Endothelial cell of umbilical vein (primary cell): ENCODE measurements at regions not wholly inside any gene's neighbourhood (a gene's known extent, or its start where the extent isn't known, plus 50 kb on each side); places are given as distances from the start of the nearest gene placed in this dataset.

Source experiments
- BruUV-seq: library from RNA; stranded (reverse); fragments of 400-500 nt; replicated peaks from 2 replicates; lab custom pipeline; 2021; lab: Mats Ljungman, UMichigan
- CTCF ChIA-PET: fragments of 300-600, 350-600 bp; sonication (Branson Sonifier 250); formaldehyde crosslinking; loops from one replicate; lab custom pipeline; 2021; ENCODE audit warnings: antibody characterized with exemption, inconsistent platforms; lab: Charles Lee
- POLR2A ChIA-PET: fragments of 300-600, 350-600 bp; sonication (Branson Sonifier 250); formaldehyde crosslinking; loops from one replicate; lab custom pipeline; 2021; ENCODE audit warnings: antibody characterized with exemption, inconsistent platforms; lab: Charles Lee
- DNase-seq: peaks from one replicate; pipeline ENCODE4 v3.0.0-alpha.2; 2011; ENCODE audit warnings: low read depth, low spot score
- FAIRE-seq: peaks from 2 replicates; lab custom pipeline; 2011; peaks lifted over from hg19 to GRCh38; lab: Jason Lieb, UNC
- H2AFZ ChIP-seq: 2 replicates; pipeline ENCODE4 v1.6.0; 2012; ENCODE audit warnings: low read depth, low read length, control low read depth, inconsistent platforms
- H3K27ac ChIP-seq: 2 replicates; pipeline ENCODE4 v1.5.1; 2011; ENCODE audit warnings: low read depth, mild to moderate bottlenecking, control low read depth, low read length, moderate library complexity; ENCODE audit not compliant: insufficient read depth
- H3K27me3 ChIP-seq, 2 experiments: 2 replicates each; pipeline versions ENCODE4 v1.6.0 to v1.6.1; 2011; ENCODE audit warnings: low read length in 2 of 2, mixed read lengths in 1 of 2; ENCODE audit not compliant: control insufficient read depth in 2 of 2, insufficient read depth in 2 of 2
- H3K36me3 ChIP-seq, 2 experiments: 2 replicates in 1 of 2; 3 replicates in 1 of 2; pipeline ENCODE4 v1.5.1; 2011; ENCODE audit warnings: low read length in 2 of 2, mild to moderate bottlenecking in 1 of 2, moderate library complexity in 1 of 2; ENCODE audit not compliant: control insufficient read depth in 2 of 2, insufficient read depth in 2 of 2; ENCODE audit errors: extremely low read depth in 1 of 2
- H3K4me1 ChIP-seq: 3 replicates; pipeline ENCODE4 v1.5.1; 2011; ENCODE audit warnings: mild to moderate bottlenecking, low read length; ENCODE audit not compliant: control insufficient read depth, insufficient read depth; ENCODE audit errors: extremely low read depth
- H3K4me2 ChIP-seq: 2 replicates; pipeline ENCODE4 v1.6.1; 2011; ENCODE audit warnings: low read length, control low read depth, mixed read lengths; ENCODE audit not compliant: insufficient read depth
- H3K4me3 ChIP-seq, 3 experiments: fragments of 200-600 bp in 1 of 3; sonication (generic), shearing (Covaris generic) in 1 of 3; replicated peaks in 1 of 3; 2 replicates each; pipeline ENCODE4 v1.5.1; 2011 to 2016; ENCODE audit warnings: control low read depth in 3 of 3, low read length in 3 of 3, mild to moderate bottlenecking in 2 of 3, inconsistent platforms in 1 of 3, low read depth in 1 of 3, moderate library complexity in 1 of 3; ENCODE audit not compliant: insufficient read depth in 1 of 3
- H3K79me2 ChIP-seq: 2 replicates; pipeline ENCODE4 v1.6.0; 2012; ENCODE audit warnings: low read length, inconsistent platforms; ENCODE audit not compliant: control insufficient read depth, insufficient read depth
- H3K9ac ChIP-seq: replicated peaks from 2 replicates; pipeline ENCODE3; 2011; ENCODE audit warnings: low read length, control low read depth; ENCODE audit not compliant: insufficient read depth; ENCODE audit errors: extremely low read depth
- H3K9me1 ChIP-seq: replicated peaks from 3 replicates; pipeline ENCODE4 v1.6.0; 2011; ENCODE audit warnings: mild to moderate bottlenecking, low read length; ENCODE audit not compliant: control insufficient read depth, insufficient read depth; ENCODE audit errors: extremely low read depth
- H3K9me3 ChIP-seq: replicated peaks from 2 replicates; pipeline ENCODE4 v1.5.1; 2012; ENCODE audit warnings: low read length, inconsistent platforms; ENCODE audit not compliant: control insufficient read depth, insufficient read depth
- H4K20me1 ChIP-seq: replicated peaks from 2 replicates; pipeline ENCODE3; 2011; ENCODE audit warnings: mild to moderate bottlenecking, low read length; ENCODE audit not compliant: control insufficient read depth, insufficient read depth; ENCODE audit errors: extremely low read depth
- GATA2 ChIP-seq: IDR thresholded peaks from 2 replicates; pipeline ENCODE4 v1.7.0; 2011; ENCODE audit warnings: low read depth, mild to moderate bottlenecking, moderate library complexity, mixed read lengths, low read length; ENCODE audit not compliant: insufficient read length, insufficient read depth
- MYC ChIP-seq: IDR thresholded peaks from one replicate; pipeline ENCODE4 v1.6.1; 2011; ENCODE audit warnings: mild to moderate bottlenecking, low read depth, low read length
- POLR2A ChIP-seq: IDR thresholded peaks from 2 replicates; pipeline ENCODE4 v1.6.1; 2012; ENCODE audit warnings: low read depth, mild to moderate bottlenecking, control low read depth, low read length
- dilution Hi-C: fragments of 300-500 bp; cut with MboI; formaldehyde crosslinking; loops from one replicate; pipeline ENCODE4 v1.15.0; 2019; ENCODE audit warnings: low sequenced_read_pairs; ENCODE audit not compliant: extremely low pct_ligation_motif_present
- intact Hi-C: fragments of 100-400 bp; cut with micrococcal nuclease; formaldehyde crosslinking; loops from one replicate; pipeline ENCODE4 v1.10.0; 2022
- TF ChIP-seq, protein P1 (sequence below), 2 donors: IDR thresholded peaks; 1 replicate in 1 of 2; 2 replicates in 1 of 2; pipeline ENCODE4 v1.5.1; 2011; ENCODE audit warnings: low read length in 2 of 2, mild to moderate bottlenecking in 2 of 2, moderate library complexity in 2 of 2, control low read depth in 1 of 2, inconsistent platforms in 1 of 2, low read depth in 1 of 2; ENCODE audit not compliant: insufficient read depth in 1 of 2; ENCODE audit errors: extremely low read depth in 1 of 2

DNA sequence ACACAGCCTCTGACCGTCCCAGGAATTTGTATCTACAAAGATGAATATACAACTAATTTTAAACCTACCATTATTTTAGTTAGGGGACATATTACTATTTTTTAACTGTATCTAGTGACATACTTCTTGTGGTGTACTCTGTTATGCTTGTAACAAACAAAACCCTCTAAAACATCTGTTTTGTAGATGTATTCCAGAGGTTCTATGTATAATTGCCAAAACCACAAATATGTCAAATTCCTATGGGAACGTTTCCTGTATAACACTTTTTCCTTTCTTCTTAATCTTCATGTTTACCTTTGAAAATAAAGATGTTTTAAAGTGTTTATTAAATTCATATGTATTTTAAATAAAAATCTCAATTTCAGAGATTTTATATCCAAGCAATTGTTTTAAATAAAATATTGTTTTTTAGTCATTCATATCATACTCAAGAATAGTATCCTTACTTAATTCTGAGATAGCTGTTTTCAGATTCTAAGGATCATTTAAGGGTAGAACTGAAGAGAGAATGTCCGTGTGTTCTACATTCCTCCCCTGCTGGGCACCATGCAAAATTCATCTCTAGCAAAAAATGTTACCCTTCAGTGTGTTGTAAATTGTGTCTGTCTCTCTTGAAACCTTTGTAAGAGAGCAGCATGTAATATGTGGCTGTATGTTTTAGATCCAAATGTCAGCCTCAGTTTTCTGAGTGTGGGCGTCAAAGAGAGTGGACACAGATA, 1327.7 kb downstream of the EFNB2 start:
- no TSS peak for BruUV-seq
- ChIA-PET CTCF (no interaction called here), POLR2A (no interaction called here)
- DNase-seq (no peak), FAIRE-seq (no peak)
- no peaks in the 10 kb centered on the region for H3K36me3 ChIP-seq
- dilution Hi-C loops (no loop called here), intact Hi-C loops (no loop called here)
- no peak overlapping the region for H3K4me2 ChIP-seq
- H2AFZ ChIP-seq, result no peak overlapping the region
- TF ChIP-seq POLR2A (no peak), MYC (no peak), GATA2 (no peak)
- no peak overlapping the region for H3K9ac ChIP-seq
- H3K27ac ChIP-seq, result no peak overlapping the region
- H3K9me3 ChIP-seq, result no peaks in the 10 kb centered on the region
- no peaks in the 10 kb centered on the region for H3K4me1 ChIP-seq
- H3K27me3 ChIP-seq, result no peaks in the 10 kb centered on the region
- no peaks in the 10 kb centered on the region for H3K79me2 ChIP-seq
- no peaks in the 10 kb centered on the region for H3K9me1 ChIP-seq
- no peak overlapping the region for H3K4me3 ChIP-seq
- no peaks in the 10 kb centered on the region for H4K20me1 ChIP-seq

DNA sequence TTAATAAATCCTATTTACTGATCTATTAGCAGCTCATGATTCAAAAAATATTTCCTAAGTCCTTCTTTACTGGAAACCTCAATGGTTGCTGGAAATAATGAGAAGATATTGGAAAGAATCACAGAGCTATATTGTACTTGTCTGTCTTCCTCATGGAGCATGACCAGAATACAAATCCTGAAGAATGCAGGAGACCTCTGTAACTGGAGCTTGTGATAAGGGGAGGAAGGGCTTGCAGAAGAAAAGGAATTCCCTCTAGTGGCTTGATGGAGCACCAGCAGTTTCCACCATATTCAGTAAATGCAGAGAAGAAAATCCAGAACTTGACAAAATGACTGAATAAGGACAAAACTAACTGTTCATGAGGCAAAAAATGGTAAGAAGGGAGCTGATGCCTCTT, 1333.1 kb downstream of the EFNB2 start:
- dilution Hi-C loops, result no loop called here
- intact Hi-C loops, result loop anchor here (1.0 to 5.0 kb wide), 4 partner anchors 220 to 1319 kb away; no protein-coding TSS in a partner anchor
- DNase-seq (peak; percentile 69), FAIRE-seq (peak; percentile 77)
- H2AFZ ChIP-seq, result no peak overlapping the region
- POLR2A ChIA-PET, result no interaction called here
- no peak overlapping the region for H3K27ac ChIP-seq
- TF ChIP-seq, protein P1, sequence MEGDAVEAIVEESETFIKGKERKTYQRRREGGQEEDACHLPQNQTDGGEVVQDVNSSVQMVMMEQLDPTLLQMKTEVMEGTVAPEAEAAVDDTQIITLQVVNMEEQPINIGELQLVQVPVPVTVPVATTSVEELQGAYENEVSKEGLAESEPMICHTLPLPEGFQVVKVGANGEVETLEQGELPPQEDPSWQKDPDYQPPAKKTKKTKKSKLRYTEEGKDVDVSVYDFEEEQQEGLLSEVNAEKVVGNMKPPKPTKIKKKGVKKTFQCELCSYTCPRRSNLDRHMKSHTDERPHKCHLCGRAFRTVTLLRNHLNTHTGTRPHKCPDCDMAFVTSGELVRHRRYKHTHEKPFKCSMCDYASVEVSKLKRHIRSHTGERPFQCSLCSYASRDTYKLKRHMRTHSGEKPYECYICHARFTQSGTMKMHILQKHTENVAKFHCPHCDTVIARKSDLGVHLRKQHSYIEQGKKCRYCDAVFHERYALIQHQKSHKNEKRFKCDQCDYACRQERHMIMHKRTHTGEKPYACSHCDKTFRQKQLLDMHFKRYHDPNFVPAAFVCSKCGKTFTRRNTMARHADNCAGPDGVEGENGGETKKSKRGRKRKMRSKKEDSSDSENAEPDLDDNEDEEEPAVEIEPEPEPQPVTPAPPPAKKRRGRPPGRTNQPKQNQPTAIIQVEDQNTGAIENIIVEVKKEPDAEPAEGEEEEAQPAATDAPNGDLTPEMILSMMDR (IDR thresholded peaks at IDR 0.05; ENCODE audit: extremely low read depth in 1 of 2, insufficient read depth in 1 of 2, low read depth in 1 of 2, low read length in 2 of 2), result peak; percentile 51 to 70
- no peak for TF ChIP-seq GATA2
- TF ChIP-seq POLR2A, result no peak
- H3K9me3 ChIP-seq, result no peaks in the 10 kb centered on the region
- H3K4me1 ChIP-seq, result no peaks in the 10 kb centered on the region
- H3K4me2 ChIP-seq, result no peak overlapping the region
- H3K79me2 ChIP-seq, result no peaks in the 10 kb centered on the region
- H3K27me3 ChIP-seq, result no peaks in the 10 kb centered on the region
- H4K20me1 ChIP-seq, result no peaks in the 10 kb centered on the region
- no TSS peak for BruUV-seq
- H3K4me3 ChIP-seq, result no peak overlapping the region
- H3K36me3 ChIP-seq, result no peaks in the 10 kb centered on the region
- H3K9me1 ChIP-seq, result no peaks in the 10 kb centered on the region
- CTCF ChIA-PET, result interaction anchor here (0.6 to 3.3 kb wide), 42 partner anchors 9 to 1334 kb away, joined by 3 to 74 read pairs (median 4); no protein-coding TSS in a partner anchor
- H3K9ac ChIP-seq, result no peak overlapping the region
